Adrenal gland (tissue), 5 donors: ENCODE measurements at regions not wholly inside any gene's neighbourhood (a gene's known extent, or its start where the extent isn't known, plus 50 kb on each side); places are given as distances from the start of the nearest gene placed in this dataset.

ENCODE experiments used
- CTCF ChIP-seq, 6 experiments: fragments of 450-650 bp in 4 of 6; fragments of 200-600 bp in 2 of 6; sonication (generic) in 1 of 6; IDR thresholded peaks; 1 replicate in 5 of 6; 2 replicates in 1 of 6; pipeline versions ENCODE4 v1.5.1 to v1.8.0; 2016 to 2021; ENCODE audit warnings: antibody characterized with exemption in 6 of 6, mild to moderate bottlenecking in 2 of 6, moderate library complexity in 1 of 6
- POLR2A ChIP-seq, 2 donors: fragments of 450-650 bp; IDR thresholded peaks; one replicate each; pipeline ENCODE4 v1.6.1; 2017; ENCODE audit warnings: antibody characterized with exemption in 2 of 2, mild to moderate bottlenecking in 2 of 2, moderate library complexity in 1 of 2
- donor health status: DM: no; HTN: no; CAD: no.

- TF ChIP-seq CTCF (IDR thresholded peaks at IDR 0.05) (no peak), POLR2A (IDR thresholded peaks at IDR 0.05) (no peak)
These were observed 239.3 kb upstream of the PAPPA start for GRCh38 chr9:115914291-115914690.
